B cell (primary cell): ENCODE measurements at regions not wholly inside any gene's neighbourhood (a gene's known extent, or its start where the extent isn't known, plus 50 kb on each side); places are given as distances from the start of the nearest gene placed in this dataset.

Experiments
- ATAC-seq: fragments of 200-7000 bp; cut with Tn5 transposase; one replicate; pipeline ENCODE4 v1.10.0; 2021; ENCODE audit warnings: low read depth, mild to moderate bottlenecking, moderate number of reproducible peaks, moderate library complexity
- CTCF ChIA-PET: fragments of 350-600 bp; sonication (Branson Sonifier 250); formaldehyde crosslinking; loops from one replicate; lab custom pipeline; 2021; ENCODE audit warnings: antibody characterized with exemption, inconsistent platforms; lab: Charles Lee
- POLR2A ChIA-PET: fragments of 350-600 bp; sonication (Branson Sonifier 250); formaldehyde crosslinking; loops from one replicate; lab custom pipeline; 2021; ENCODE audit warnings: antibody characterized with exemption; lab: Charles Lee
- DNase-seq: peaks from one replicate; pipeline ENCODE4 v3.0.0; 2013
- H2AFZ ChIP-seq: 2 replicates; pipeline ENCODE4 v1.6.1; 2012; ENCODE audit warnings: mild to moderate bottlenecking, low read depth, low read length; ENCODE audit not compliant: insufficient read depth, poor library complexity, severe bottlenecking
- H3K27ac ChIP-seq, 2 donors: 1 replicate in 1 of 2; 2 replicates in 1 of 2; pipeline ENCODE4 v1.5.1; 2012 to 2013; ENCODE audit warnings: low read length in 2 of 2, mild to moderate bottlenecking in 2 of 2, moderate library complexity in 1 of 2
- H3K27me3 ChIP-seq, 4 experiments: fragments of 200-600 bp in 1 of 4; sonication (generic) in 1 of 4; replicated peaks in 1 of 4; 1 replicate in 2 of 4; 2 replicates in 2 of 4; pipeline versions ENCODE4 v1.6.1 to v1.7.0; 2013 to 2016; ENCODE audit warnings: low read length in 3 of 4, mild to moderate bottlenecking in 2 of 4, mixed read lengths in 1 of 4, moderate library complexity in 1 of 4; ENCODE audit not compliant: insufficient read depth in 4 of 4, control insufficient read depth in 3 of 4; ENCODE audit errors: control extremely low read depth in 1 of 4
- H3K36me3 ChIP-seq, 2 experiments: replicated peaks in 1 of 2; 1 replicate in 1 of 2; 2 replicates in 1 of 2; pipeline versions ENCODE4 v1.6.1 to v1.7.1; 2013; ENCODE audit warnings: low read length in 1 of 2; ENCODE audit not compliant: insufficient read depth in 2 of 2, control insufficient read depth in 1 of 2; ENCODE audit errors: control extremely low read depth in 1 of 2, extremely low read depth in 1 of 2
- H3K4me1 ChIP-seq, 2 donors: fragments of 200-600 bp in 1 of 2; sonication (generic) in 1 of 2; 1 replicate in 1 of 2; 2 replicates in 1 of 2; pipeline versions ENCODE4 v1.5.1 to v1.6.1; 2013 to 2017; ENCODE audit warnings: low read length in 2 of 2; ENCODE audit not compliant: control insufficient read depth in 2 of 2, insufficient read depth in 2 of 2
- H3K4me2 ChIP-seq: replicated peaks from 2 replicates; pipeline ENCODE3; 2012; ENCODE audit warnings: mild to moderate bottlenecking, low read depth, low read length; ENCODE audit not compliant: poor library complexity, severe bottlenecking
- H3K4me3 ChIP-seq, 5 experiments: fragments of 200-600 bp in 1 of 5; sonication (generic) in 1 of 5; 1 replicate in 3 of 5; 2 replicates in 2 of 5; pipeline versions ENCODE4 v1.5.1 to v1.7.0; 2011 to 2016; ENCODE audit warnings: low read length in 4 of 5, mild to moderate bottlenecking in 4 of 5, low read depth in 2 of 5, control low read depth in 1 of 5, moderate library complexity in 1 of 5; ENCODE audit not compliant: insufficient read depth in 1 of 5; ENCODE audit errors: control extremely low read depth in 1 of 5, extremely low read depth in 1 of 5
- H3K79me2 ChIP-seq: fragments of 200-600 bp; sonication (generic); one replicate; pipeline ENCODE4 v1.6.0; 2016; ENCODE audit warnings: low read length; ENCODE audit not compliant: control insufficient read depth, insufficient read depth
- H3K9ac ChIP-seq: fragments of 200-600 bp; sonication (generic); 2 replicates; pipeline ENCODE4 v1.6.1; 2017; ENCODE audit warnings: mild to moderate bottlenecking, low read length, moderate library complexity
- H3K9me3 ChIP-seq, 3 donors: one replicate each; pipeline versions ENCODE4 v1.6.1 to v1.7.1; 2013; ENCODE audit warnings: low read length in 2 of 3; ENCODE audit not compliant: control insufficient read depth in 2 of 3, insufficient read depth in 1 of 3; ENCODE audit errors: control extremely low read depth in 1 of 3
- H4K20me1 ChIP-seq: 2 replicates; pipeline ENCODE4 v1.6.0; 2012; ENCODE audit warnings: mild to moderate bottlenecking, low read length; ENCODE audit not compliant: insufficient read depth, control insufficient read depth, poor library complexity, severe bottlenecking
- H3K27ac Mint-ChIP-seq: one replicate; pipeline ENCODE4 v1.8.0; 2021; ENCODE audit warnings: mixed read lengths
- H3K27me3 Mint-ChIP-seq: one replicate; pipeline ENCODE4 v1.8.0; 2021; ENCODE audit warnings: mixed read lengths
- H3K4me1 Mint-ChIP-seq: one replicate; pipeline ENCODE4 v1.8.0; 2021; ENCODE audit warnings: mixed read lengths
- H3K4me3 Mint-ChIP-seq: one replicate; pipeline ENCODE4 v1.8.0; 2021; ENCODE audit warnings: mixed read lengths
- H3K9me3 Mint-ChIP-seq: one replicate; pipeline ENCODE4 v1.8.0; 2022; ENCODE audit warnings: mixed read lengths; ENCODE audit not compliant: insufficient read depth
- CTCF ChIP-seq: fragments of 200-600 bp; IDR thresholded peaks from one replicate; pipeline ENCODE4 v1.8.0; 2022; ENCODE audit warnings: antibody characterized with exemption, mild to moderate bottlenecking
- EZH2 ChIP-seq: IDR thresholded peaks from 2 replicates; pipeline ENCODE4 v1.6.1; 2012; ENCODE audit warnings: borderline replicate concordance, low read depth, mild to moderate bottlenecking, moderate library complexity, low read length; ENCODE audit not compliant: insufficient read depth, poor library complexity, severe bottlenecking
- WGBS: methylation state at CpG from one replicate; pipeline ENCODE4 v1.1.5; 2013; ENCODE audit warnings: missing lambda C conversion rate; ENCODE audit not compliant: insufficient coverage; 5-methylcytosine and 5-hydroxymethylcytosine counted together
- intact Hi-C: fragments of 100-400 bp; cut with micrococcal nuclease; formaldehyde crosslinking; loops from one replicate; pipeline ENCODE4 v1.10.0; 2022

GRCh38 chr5:30866142-30866541, 327.3 kb upstream of the CDH6 start:
- Mint-ChIP-seq H3K9me3 (peaks cover 2% of the 10 kb centered on the region), H3K4me1 (no peaks in the 10 kb centered on the region), H3K27ac (no peak overlapping the region), H3K27me3 (no peaks in the 10 kb centered on the region), H3K4me3 (no peak overlapping the region)
- Histone ChIP-seq H3K27ac (no peak overlapping the region), H3K27me3 (no peaks in the 10 kb centered on the region), H2AFZ (no peak overlapping the region), H3K4me2 (no peak overlapping the region), H3K9ac (no peak overlapping the region), H3K9me3 (peaks cover 0 to 3% (median 0%) of the 10 kb centered on the region in 3 donors), H3K4me1 (no peaks in the 10 kb centered on the region), H3K79me2 (no peaks in the 10 kb centered on the region), H4K20me1 (no peaks in the 10 kb centered on the region), H3K36me3 (no peaks in the 10 kb centered on the region), H3K4me3 (no peak overlapping the region)
- CTCF ChIA-PET: no interaction called here
- WGBS: 86% methylated on average over 8 of the region's 8 CpGs
- ATAC-seq (no peak), DNase-seq (no peak)
- TF ChIP-seq CTCF (no peak), EZH2 (no peak)
- intact Hi-C loops: no loop called here
- POLR2A ChIA-PET: no interaction called here

DNA sequence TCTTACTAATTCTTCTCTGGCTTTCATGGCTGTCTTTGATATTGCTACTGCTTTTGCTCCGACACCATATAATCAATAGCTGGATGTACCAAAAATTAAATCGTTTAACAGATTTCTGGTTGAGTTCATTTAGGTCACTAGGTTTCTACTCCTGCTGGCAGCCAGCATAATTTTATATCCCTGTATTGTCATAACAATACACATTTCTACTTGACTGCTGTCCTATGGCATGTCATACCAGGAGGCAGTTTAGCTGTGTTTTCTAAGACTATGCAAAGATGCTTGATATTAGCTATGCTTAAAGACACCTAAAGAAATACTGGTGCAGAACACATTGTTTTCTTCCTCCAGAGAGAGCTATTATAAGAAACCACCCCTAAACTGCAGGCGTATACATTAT, 337.2 kb upstream of the CDH6 start:
- no peaks in the 10 kb centered on the region for H3K4me1 Mint-ChIP-seq
- Histone ChIP-seq H3K27ac (no peak overlapping the region), H3K79me2 (no peaks in the 10 kb centered on the region), H3K4me3 (no peak overlapping the region), H3K4me2 (no peak overlapping the region), H3K4me1 (no peaks in the 10 kb centered on the region), H3K9me3 (peaks cover 0 to 2% (median 0%) of the 10 kb centered on the region in 3 donors), H4K20me1 (no peaks in the 10 kb centered on the region), H3K9ac (no peak overlapping the region), H3K36me3 (no peaks in the 10 kb centered on the region), H2AFZ (no peak overlapping the region), H3K27me3 (no peaks in the 10 kb centered on the region)
- no peak overlapping the region for H3K4me3 Mint-ChIP-seq
- no peaks in the 10 kb centered on the region for H3K9me3 Mint-ChIP-seq
- ATAC-seq: no peak
- TF ChIP-seq CTCF (no peak), EZH2 (no peak)
- WGBS: 100% methylated on average over 1 of the region's 3 CpGs
- no peak overlapping the region for H3K27ac Mint-ChIP-seq
- no peak for DNase-seq
- intact Hi-C loops: no loop called here
- ChIA-PET POLR2A (no interaction called here), CTCF (no interaction called here)
- H3K27me3 Mint-ChIP-seq: no peaks in the 10 kb centered on the region
